ENCODE measurements at regions not wholly inside any gene's neighbourhood (a gene's known extent, or its start where the extent isn't known, plus 50 kb on each side); places are given as distances from the start of the nearest gene placed in this dataset.

GRCh38 chr16:31727553-31727952 is 146.1 kb upstream of the ZNF267 start:
- ATAC-seq = no peak
- TF ChIP-seq CEBPZ (IDR thresholded peaks at IDR 0.05; ENCODE audit: low read depth, low read length) (no peak), SRF (IDR thresholded peaks at IDR 0.05; ENCODE audit: low read depth in 2 of 2, low read length in 2 of 2) (no peak), POLR2AphosphoS5 (IDR thresholded peaks at IDR 0.05; ENCODE audit: low read length) (no peak), MTA3 (IDR thresholded peaks at IDR 0.05; ENCODE audit: borderline replicate concordance, low read length) (no peak), PRDM15 (CRISPR knock-in tag; IDR thresholded peaks at IDR 0.05) (no peak), EGR1 (IDR thresholded peaks at IDR 0.05; ENCODE audit: borderline replicate concordance in 1 of 2, low read depth in 2 of 2, low read length in 2 of 2) (no peak), NR2C1 (IDR thresholded peaks at IDR 0.05) (no peak), MYB (IDR thresholded peaks at IDR 0.05; ENCODE audit: borderline replicate concordance, low read depth, low read length) (no peak), BRCA1 (IDR thresholded peaks at IDR 0.05; ENCODE audit: low read depth, low read length) (no peak), REST (IDR thresholded peaks at IDR 0.05; ENCODE audit: low read depth, low read length) (no peak), KDM1A (IDR thresholded peaks at IDR 0.05; ENCODE audit: borderline replicate concordance) (no peak), ZSCAN29 (IDR thresholded peaks at IDR 0.05) (no peak)
- TF ChIP-seq, protein P1, sequence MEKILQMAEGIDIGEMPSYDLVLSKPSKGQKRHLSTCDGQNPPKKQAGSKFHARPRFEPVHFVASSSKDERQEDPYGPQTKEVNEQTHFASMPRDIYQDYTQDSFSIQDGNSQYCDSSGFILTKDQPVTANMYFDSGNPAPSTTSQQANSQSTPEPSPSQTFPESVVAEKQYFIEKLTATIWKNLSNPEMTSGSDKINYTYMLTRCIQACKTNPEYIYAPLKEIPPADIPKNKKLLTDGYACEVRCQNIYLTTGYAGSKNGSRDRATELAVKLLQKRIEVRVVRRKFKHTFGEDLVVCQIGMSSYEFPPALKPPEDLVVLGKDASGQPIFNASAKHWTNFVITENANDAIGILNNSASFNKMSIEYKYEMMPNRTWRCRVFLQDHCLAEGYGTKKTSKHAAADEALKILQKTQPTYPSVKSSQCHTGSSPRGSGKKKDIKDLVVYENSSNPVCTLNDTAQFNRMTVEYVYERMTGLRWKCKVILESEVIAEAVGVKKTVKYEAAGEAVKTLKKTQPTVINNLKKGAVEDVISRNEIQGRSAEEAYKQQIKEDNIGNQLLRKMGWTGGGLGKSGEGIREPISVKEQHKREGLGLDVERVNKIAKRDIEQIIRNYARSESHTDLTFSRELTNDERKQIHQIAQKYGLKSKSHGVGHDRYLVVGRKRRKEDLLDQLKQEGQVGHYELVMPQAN (conservative IDR thresholded peaks at IDR 0.05) = no peak

More at GRCh38 chr16:31727553-31727952, 146.1 kb upstream of the ZNF267 start:
- H3K9me3 ChIP-seq (replicated peaks; ENCODE audit: control insufficient read depth, insufficient read depth, low read length) = peaks cover 6% of the 10 kb centered on the region; the same call in 2 of the 3 replicates
- no peak overlapping the region for H3K27ac ChIP-seq (ENCODE audit: control insufficient read depth, insufficient read depth)
- H3K4me2 ChIP-seq (ENCODE audit: control insufficient read depth, insufficient read depth) = no peak overlapping the region
- SMC1A ChIA-PET (ENCODE audit: uncharacterized antibody, unreplicated experiment) = no interaction called here
- no TSS peak for BruUV-seq (replicated peaks)
- RAD21 ChIA-PET (ENCODE audit: unreplicated experiment) = no interaction called here
- H3K27me3 ChIP-seq (replicated peaks in 1 of 2; ENCODE audit: control insufficient read depth in 2 of 2, insufficient read depth in 2 of 2, low read length in 1 of 2) = no peaks in the 10 kb centered on the region
- no peaks in the 10 kb centered on the region for H3K4me1 ChIP-seq (ENCODE audit: control insufficient read depth, insufficient read depth, low read length)
- POLR2A ChIA-PET = interaction anchor here (0.6 kb wide), 1 partner anchor 264 kb away, joined by 5 read pairs; no protein-coding TSS in a partner anchor
- no peak overlapping the region for H2AFZ ChIP-seq (ENCODE audit: control insufficient read depth, low read depth, low read length)
- DNase-seq (ENCODE audit: low read depth, low spot score) (no peak), FAIRE-seq (no peak)
- CTCF ChIA-PET = no interaction called here
- in situ Hi-C loops (cut with MboI) = no loop called here
- H3K9ac ChIP-seq (ENCODE audit: control insufficient read depth, insufficient read depth, low read length) = no peak overlapping the region
- H3K79me2 ChIP-seq (ENCODE audit: control insufficient read depth, insufficient read depth, low read length) = no peaks in the 10 kb centered on the region
- H4K20me1 ChIP-seq (ENCODE audit: control insufficient read depth, insufficient read depth) = no peaks in the 10 kb centered on the region
- peaks cover 2 to 9% of the 10 kb centered on the region in 2 experiments for H3K36me3 ChIP-seq (ENCODE audit: control insufficient read depth in 2 of 2, insufficient read depth in 2 of 2, low read length in 1 of 2)
- H3K4me3 ChIP-seq = no peak overlapping the region
- intact Hi-C loops (cut with micrococcal nuclease; ENCODE audit: unreplicated experiment) = no loop called here

All from GM12878 (cell line).